ENCODE measurements at regions not wholly inside any gene's neighbourhood (a gene's known extent, or its start where the extent isn't known, plus 50 kb on each side); places are given as distances from the start of the nearest gene placed in this dataset.

DNA sequence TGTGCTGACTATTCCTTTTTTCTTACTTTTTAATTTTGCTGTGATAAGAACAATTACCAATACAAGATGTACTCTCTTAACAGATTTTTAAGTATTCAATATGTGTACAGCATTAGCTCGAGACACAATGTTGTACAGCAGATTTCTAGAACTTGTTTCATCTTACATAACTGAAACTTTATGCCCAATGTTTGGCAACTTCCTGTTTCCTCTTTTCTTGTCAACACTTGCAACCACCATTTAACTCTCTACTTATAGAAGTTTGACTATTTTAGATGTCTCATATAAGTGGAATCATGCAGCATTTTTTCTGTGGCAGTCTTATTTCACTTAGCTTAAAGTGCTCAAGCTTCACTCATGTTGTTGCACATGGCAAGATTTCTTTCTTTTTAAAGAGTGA lies 1426.8 kb downstream of the SLITRK5 start:
- Mint-ChIP-seq H3K27ac (no peak overlapping the region), H3K4me1 (ENCODE audit: low read depth) (peaks cover 2% of the 10 kb centered on the region), H3K9me3 (peaks cover 8% of the 10 kb centered on the region), H3K27me3 (ENCODE audit: low read depth) (no peaks in the 10 kb centered on the region), H3K36me3 (ENCODE audit: low read depth) (no peaks in the 10 kb centered on the region), H3K4me3 (no peak overlapping the region)
- DNase-seq, result no peak
- intact Hi-C loops (cut with micrococcal nuclease), result no loop called here
- CTCF ChIA-PET, result no interaction called here

DNA sequence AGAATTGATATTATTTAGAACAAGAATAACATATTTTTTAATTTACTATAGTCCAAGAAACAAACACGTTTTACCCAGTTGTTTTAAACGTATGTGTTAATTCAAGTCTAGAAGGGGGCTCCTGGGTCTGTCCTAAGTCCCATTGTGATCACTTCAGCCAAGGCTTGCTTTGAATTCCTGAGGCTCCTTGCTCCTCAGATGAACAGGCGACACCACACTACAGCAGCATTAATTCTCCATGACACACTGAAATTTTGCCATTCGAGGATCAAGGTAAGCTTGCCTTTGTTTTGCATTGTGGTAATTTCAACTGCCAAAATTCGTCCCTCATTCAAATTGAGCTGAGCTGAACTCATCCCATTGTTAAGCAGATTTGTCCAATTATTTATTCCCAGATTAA lies 1442.6 kb downstream of the SLITRK5 start:
- Mint-ChIP-seq H3K9me3 (peaks cover 2% of the 10 kb centered on the region), H3K27me3 (ENCODE audit: low read depth) (no peaks in the 10 kb centered on the region)
- CTCF ChIA-PET, result no interaction called here

DNA sequence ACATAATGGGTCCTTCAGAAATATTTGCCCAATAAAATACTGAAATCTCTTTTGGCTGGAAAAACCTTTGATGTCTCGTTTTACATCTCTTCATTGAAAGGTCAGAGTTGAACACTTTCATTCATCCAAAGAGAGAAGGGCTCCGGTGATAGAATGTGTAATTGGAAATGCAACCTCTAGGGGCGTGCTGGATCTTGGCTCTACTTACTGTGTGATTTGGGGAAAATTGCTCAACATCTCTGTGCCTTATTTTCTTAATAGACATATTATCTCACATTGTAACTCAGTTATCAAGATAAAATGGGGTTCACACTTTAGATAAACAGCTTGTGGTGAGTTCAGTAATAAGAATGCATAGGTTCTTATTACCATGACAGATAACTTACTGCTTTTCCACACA lies 1444.1 kb downstream of the SLITRK5 start:
- CTCF ChIA-PET, result no interaction called here
- intact Hi-C loops (cut with micrococcal nuclease), result no loop called here
- DNase-seq, result no peak
- no peak overlapping the region for H3K27ac Mint-ChIP-seq
- H3K27me3 Mint-ChIP-seq (ENCODE audit: low read depth), result no peaks in the 10 kb centered on the region
- H3K36me3 Mint-ChIP-seq (ENCODE audit: low read depth), result no peaks in the 10 kb centered on the region
- H3K4me3 Mint-ChIP-seq, result no peak overlapping the region
- H3K4me1 Mint-ChIP-seq (ENCODE audit: low read depth), result no peaks in the 10 kb centered on the region
- H3K9me3 Mint-ChIP-seq, result peaks cover 6% of the 10 kb centered on the region

More for the DNA sequence above, 1442.6 kb downstream of the SLITRK5 start:
- Mint-ChIP-seq H3K4me3 (no peak overlapping the region), H3K36me3 (ENCODE audit: low read depth) (no peaks in the 10 kb centered on the region), H3K27ac (no peak overlapping the region), H3K4me1 (ENCODE audit: low read depth) (no peaks in the 10 kb centered on the region)
- no peak for DNase-seq
- intact Hi-C loops (cut with micrococcal nuclease), result no loop called here

DNA sequence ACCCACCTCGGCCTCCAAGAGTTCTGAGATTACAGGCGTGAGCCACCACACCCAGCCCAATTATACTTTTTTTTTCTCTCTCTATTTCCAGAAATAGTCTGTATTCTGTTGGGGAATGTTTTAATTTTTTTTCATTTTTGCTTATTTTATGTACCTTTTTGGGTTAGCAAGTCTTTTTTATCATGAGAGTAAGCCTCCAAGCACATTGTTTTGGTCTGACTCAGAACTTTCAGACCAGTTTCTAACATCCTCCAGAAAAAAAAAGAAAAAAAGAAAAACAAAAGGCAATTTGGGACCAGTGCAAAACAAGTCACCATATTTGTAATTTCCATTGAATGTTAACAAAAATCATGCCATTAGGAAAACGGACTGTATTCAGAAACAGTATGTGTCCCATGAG lies 1465.5 kb downstream of the SLITRK5 start:
- Mint-ChIP-seq H3K27me3 (ENCODE audit: low read depth) (no peaks in the 10 kb centered on the region), H3K4me3 (no peak overlapping the region), H3K4me1 (ENCODE audit: low read depth) (no peaks in the 10 kb centered on the region), H3K9me3 (no peaks in the 10 kb centered on the region), H3K36me3 (ENCODE audit: low read depth) (no peaks in the 10 kb centered on the region), H3K27ac (no peak overlapping the region)
- CTCF ChIA-PET, result no interaction called here
- intact Hi-C loops (cut with micrococcal nuclease), result no loop called here
- no peak for DNase-seq

DNA sequence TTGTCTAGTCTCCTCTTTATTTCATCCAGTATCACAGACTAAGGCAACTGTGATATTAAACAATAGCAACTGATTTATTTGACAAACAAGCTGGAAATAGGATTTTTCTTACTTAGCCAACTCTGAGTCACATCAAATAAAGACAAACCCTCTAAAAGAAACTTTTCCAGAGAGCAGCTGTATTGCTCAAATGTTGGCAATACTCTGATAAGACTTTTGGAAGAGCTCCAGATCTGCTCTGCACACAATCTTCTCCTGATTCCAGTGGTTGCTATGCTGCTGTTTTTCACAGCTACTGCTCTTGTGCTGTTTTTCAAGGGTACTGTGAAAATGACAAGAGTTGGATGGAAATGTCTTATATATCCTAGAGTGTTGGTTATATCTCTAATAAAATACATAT lies 1479.2 kb downstream of the SLITRK5 start:
- DNase-seq, result no peak
- no peaks in the 10 kb centered on the region for H3K36me3 Mint-ChIP-seq (ENCODE audit: low read depth)
- CTCF ChIA-PET, result no interaction called here
- H3K27ac Mint-ChIP-seq, result no peak overlapping the region
- H3K4me3 Mint-ChIP-seq, result no peak overlapping the region
- H3K4me1 Mint-ChIP-seq (ENCODE audit: low read depth), result no peaks in the 10 kb centered on the region
- H3K9me3 Mint-ChIP-seq, result peaks cover 5% of the 10 kb centered on the region
- no peaks in the 10 kb centered on the region for H3K27me3 Mint-ChIP-seq (ENCODE audit: low read depth)
- intact Hi-C loops (cut with micrococcal nuclease), result no loop called here

DNA sequence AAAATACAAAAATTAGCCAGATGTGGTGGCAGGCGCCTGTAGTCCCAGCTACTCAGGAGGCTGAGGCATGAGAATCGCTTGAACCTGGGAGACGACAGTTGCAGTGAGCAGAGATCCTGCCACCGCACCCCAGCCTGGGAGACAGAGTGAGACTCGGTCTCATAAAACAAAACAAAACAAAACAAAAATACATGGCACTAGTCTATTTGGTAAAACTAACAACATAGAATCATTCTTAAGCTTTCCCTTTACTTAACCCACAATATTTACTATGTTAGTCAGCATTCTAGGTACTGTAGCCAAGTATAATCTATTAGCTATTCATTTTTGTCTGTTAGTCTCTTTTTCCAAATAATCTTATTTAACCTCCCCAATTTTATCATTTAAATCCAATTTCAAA lies 1482.8 kb downstream of the SLITRK5 start:
- intact Hi-C loops (cut with micrococcal nuclease), result no loop called here
- CTCF ChIA-PET, result no interaction called here
- no peak for DNase-seq
- H3K4me1 Mint-ChIP-seq (ENCODE audit: low read depth), result no peaks in the 10 kb centered on the region
- no peak overlapping the region for H3K27ac Mint-ChIP-seq
- no peak overlapping the region for H3K4me3 Mint-ChIP-seq
- H3K36me3 Mint-ChIP-seq (ENCODE audit: low read depth), result no peaks in the 10 kb centered on the region
- H3K9me3 Mint-ChIP-seq, result peaks cover 5% of the 10 kb centered on the region
- H3K27me3 Mint-ChIP-seq (ENCODE audit: low read depth), result no peaks in the 10 kb centered on the region

DNA sequence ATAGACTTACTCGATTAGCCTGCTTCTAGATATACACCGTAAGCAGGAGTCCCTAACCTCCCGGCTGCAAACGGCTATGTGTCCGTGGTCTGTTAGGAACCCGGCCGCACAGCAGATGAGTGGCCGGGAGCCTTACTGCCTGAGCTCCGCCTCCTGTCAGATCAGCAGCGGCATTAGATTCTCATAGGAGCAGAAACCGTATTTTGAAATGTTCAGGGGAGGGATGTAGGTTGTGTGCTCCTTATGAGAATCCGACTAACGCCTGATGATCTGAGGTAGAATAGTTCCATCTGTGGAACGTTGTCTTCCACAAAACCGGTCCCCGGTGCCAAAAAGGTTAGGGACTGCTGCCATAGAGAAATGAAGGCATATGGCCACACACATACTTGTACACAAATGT lies 1491.9 kb downstream of the SLITRK5 start:
- CTCF ChIA-PET, result no interaction called here
- Mint-ChIP-seq H3K36me3 (ENCODE audit: low read depth) (peaks cover 1% of the 10 kb centered on the region), H3K4me1 (ENCODE audit: low read depth) (no peaks in the 10 kb centered on the region)

DNA sequence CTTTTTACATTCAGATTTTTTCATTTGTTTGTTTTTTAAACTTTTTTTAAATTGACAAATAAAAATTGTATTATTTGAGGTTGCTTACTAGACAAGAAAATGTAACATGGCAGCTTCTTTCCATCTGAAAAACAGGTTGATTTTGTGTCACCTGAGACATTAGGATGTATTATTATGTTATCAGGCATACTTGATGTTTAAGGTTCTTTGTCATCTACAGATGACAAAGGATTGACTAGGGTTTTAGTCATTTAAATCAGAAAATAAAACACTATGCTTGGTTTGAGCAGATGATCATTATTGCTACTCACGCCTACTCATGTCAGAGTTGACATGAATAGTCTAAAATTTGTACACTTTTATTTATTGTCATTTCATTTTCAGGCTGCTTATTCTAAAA lies 1494.5 kb downstream of the SLITRK5 start:
- H3K9me3 Mint-ChIP-seq, result peaks cover 6% of the 10 kb centered on the region
- CTCF ChIA-PET, result no interaction called here
- no peaks in the 10 kb centered on the region for H3K27me3 Mint-ChIP-seq (ENCODE audit: low read depth)

More for the DNA sequence above, 1491.9 kb downstream of the SLITRK5 start:
- Mint-ChIP-seq H3K27me3 (ENCODE audit: low read depth) (no peaks in the 10 kb centered on the region), H3K4me3 (no peak overlapping the region), H3K27ac (no peak overlapping the region), H3K9me3 (peaks cover 11% of the 10 kb centered on the region)
- no peak for DNase-seq
- intact Hi-C loops (cut with micrococcal nuclease), result no loop called here

DNA sequence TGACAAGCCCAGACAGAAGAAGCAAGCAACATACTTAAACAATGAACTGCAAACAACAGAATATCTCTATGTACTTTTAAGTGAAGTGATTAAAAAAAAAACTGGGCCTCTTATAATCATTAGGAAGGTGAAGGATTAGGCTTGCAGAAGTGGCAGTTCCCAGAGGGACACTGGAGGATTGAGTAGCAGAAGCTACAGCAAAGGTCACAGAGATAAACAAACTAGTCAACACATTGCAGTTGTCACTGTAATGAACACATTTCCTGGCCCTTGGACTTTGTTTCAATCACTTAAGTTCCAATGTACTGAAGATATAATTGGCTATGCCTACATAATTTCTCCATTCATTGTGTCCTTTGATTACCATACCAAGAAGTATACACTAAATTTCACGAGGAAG lies 1498.8 kb downstream of the SLITRK5 start:
- H3K36me3 Mint-ChIP-seq (ENCODE audit: low read depth), result no peaks in the 10 kb centered on the region
- intact Hi-C loops (cut with micrococcal nuclease), result no loop called here
- H3K27ac Mint-ChIP-seq, result no peak overlapping the region
- no peaks in the 10 kb centered on the region for H3K4me1 Mint-ChIP-seq (ENCODE audit: low read depth)
- CTCF ChIA-PET, result interaction anchor here (0.6 kb wide), 1 partner anchor 32 kb away, joined by 3 read pairs; no protein-coding TSS in a partner anchor
- H3K9me3 Mint-ChIP-seq, result peaks cover 1% of the 10 kb centered on the region
- H3K27me3 Mint-ChIP-seq (ENCODE audit: low read depth), result no peaks in the 10 kb centered on the region
- H3K4me3 Mint-ChIP-seq, result no peak overlapping the region
- no peak for DNase-seq

More for the DNA sequence above, 1494.5 kb downstream of the SLITRK5 start:
- Mint-ChIP-seq H3K4me3 (no peak overlapping the region), H3K4me1 (ENCODE audit: low read depth) (no peaks in the 10 kb centered on the region), H3K36me3 (ENCODE audit: low read depth) (peaks cover 1% of the 10 kb centered on the region), H3K27ac (no peak overlapping the region)
- intact Hi-C loops (cut with micrococcal nuclease), result no loop called here
- DNase-seq, result no peak

DNA sequence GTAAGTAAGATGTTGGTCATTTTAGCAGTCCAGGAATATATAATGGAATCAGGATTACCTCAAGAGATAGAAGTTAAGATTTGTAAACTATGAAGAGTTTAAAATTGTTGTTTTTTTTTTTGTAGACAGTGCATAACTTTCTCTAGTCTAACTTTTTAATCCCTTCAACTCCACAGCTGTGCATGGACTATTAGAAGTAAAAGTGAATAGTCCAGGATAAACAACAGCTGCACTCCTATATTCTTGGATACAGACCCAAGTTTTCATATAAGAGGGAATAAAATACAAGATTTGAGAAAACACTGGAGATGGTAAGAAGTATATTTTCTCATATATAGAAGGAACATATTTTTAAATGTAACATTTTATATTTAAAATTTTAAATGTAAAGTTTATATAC lies 1509.9 kb downstream of the SLITRK5 start:
- Mint-ChIP-seq H3K27ac (no peak overlapping the region), H3K36me3 (ENCODE audit: low read depth) (no peaks in the 10 kb centered on the region), H3K4me1 (ENCODE audit: low read depth) (no peaks in the 10 kb centered on the region), H3K4me3 (no peak overlapping the region), H3K27me3 (ENCODE audit: low read depth) (no peaks in the 10 kb centered on the region), H3K9me3 (peaks cover 12% of the 10 kb centered on the region)
- no peak for DNase-seq
- intact Hi-C loops (cut with micrococcal nuclease), result no loop called here
- CTCF ChIA-PET, result no interaction called here

DNA sequence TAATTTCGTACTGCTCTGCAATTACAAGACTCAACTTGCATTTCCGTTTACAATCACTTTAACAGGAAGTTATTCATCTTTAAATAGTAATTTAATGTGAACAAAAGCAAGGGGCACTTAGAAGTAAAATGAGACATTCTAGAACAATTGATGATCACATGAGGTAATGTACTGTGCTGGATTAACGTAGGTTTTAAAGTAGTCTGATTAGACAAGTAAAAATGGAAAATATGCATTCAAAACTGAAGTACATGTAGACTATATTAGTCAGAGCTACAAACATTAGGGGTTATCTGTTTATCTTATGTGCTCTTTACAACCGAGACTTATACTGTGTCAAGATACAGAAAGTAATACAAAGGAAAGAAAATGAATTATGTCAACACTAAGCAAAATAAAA lies 1528.0 kb downstream of the SLITRK5 start:
- CTCF ChIA-PET, result no interaction called here
- H3K27ac Mint-ChIP-seq, result no peak overlapping the region
- intact Hi-C loops (cut with micrococcal nuclease), result no loop called here

DNA sequence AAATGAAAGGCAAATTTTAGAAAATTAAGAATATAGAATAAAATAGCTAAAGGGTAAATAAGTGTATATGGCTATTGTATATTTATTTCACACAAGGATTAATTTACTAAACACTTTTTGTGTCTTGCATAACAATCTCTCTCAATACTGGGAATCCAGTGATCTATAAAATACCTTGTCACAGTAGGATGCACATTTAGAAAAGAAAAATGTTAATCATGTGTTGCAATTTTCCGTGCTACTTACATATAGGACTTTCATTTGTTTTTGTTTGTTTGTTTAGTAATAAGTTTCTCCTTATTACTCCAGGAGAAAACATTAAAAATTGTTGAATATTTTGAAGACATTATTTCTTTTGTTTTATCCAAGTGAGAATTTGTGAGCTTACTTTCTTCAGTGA lies 1533.3 kb downstream of the SLITRK5 start:
- no peaks in the 10 kb centered on the region for H3K9me3 Mint-ChIP-seq
- no peak overlapping the region for H3K27ac Mint-ChIP-seq
- intact Hi-C loops (cut with micrococcal nuclease), result no loop called here
- CTCF ChIA-PET, result no interaction called here
- no peaks in the 10 kb centered on the region for H3K4me1 Mint-ChIP-seq (ENCODE audit: low read depth)
- DNase-seq, result no peak
- no peaks in the 10 kb centered on the region for H3K27me3 Mint-ChIP-seq (ENCODE audit: low read depth)
- no peaks in the 10 kb centered on the region for H3K36me3 Mint-ChIP-seq (ENCODE audit: low read depth)
- no peak overlapping the region for H3K4me3 Mint-ChIP-seq

More for the DNA sequence above, 1528.0 kb downstream of the SLITRK5 start:
- H3K9me3 Mint-ChIP-seq, result peaks cover 3% of the 10 kb centered on the region
- no peaks in the 10 kb centered on the region for H3K4me1 Mint-ChIP-seq (ENCODE audit: low read depth)
- no peak overlapping the region for H3K4me3 Mint-ChIP-seq
- no peaks in the 10 kb centered on the region for H3K36me3 Mint-ChIP-seq (ENCODE audit: low read depth)
- DNase-seq, result no peak
- no peaks in the 10 kb centered on the region for H3K27me3 Mint-ChIP-seq (ENCODE audit: low read depth)

DNA sequence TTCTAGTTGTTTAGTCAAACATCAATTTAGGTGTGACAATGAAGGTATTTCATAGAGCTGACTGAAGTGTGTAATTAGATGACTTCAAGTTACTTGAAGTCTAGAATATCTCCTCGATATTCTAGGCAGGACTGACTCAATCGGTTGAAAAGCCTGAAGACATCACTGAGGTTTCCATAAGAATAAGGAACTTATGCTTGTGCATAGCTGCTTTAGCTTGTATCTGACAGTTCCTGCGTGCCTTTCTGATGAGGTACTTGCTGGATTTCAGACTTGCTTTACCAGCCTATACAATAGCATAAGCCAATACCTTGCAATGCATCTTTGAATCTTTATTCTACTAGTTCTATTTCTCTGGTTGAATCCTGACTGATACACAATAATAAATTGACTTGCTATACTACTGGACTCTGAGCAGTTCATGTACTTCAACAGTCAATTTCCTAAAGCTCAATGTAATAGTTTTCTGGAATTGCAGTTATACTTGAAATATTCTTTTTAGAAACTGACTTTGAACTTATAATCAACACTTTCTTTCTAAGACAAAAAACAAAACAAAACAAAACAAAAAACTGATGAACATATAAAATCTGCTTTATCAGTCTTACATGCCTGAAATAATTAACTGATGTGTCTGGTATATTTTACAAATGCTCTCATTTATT lies 1534.8 kb downstream of the SLITRK5 start:
- no peak for DNase-seq
- CTCF ChIA-PET, result no interaction called here
- no peaks in the 10 kb centered on the region for H3K4me1 Mint-ChIP-seq (ENCODE audit: low read depth)

More for the DNA sequence above, 1534.8 kb downstream of the SLITRK5 start:
- Mint-ChIP-seq H3K36me3 (ENCODE audit: low read depth) (no peaks in the 10 kb centered on the region), H3K4me3 (no peak overlapping the region), H3K27ac (no peak overlapping the region), H3K27me3 (ENCODE audit: low read depth) (no peaks in the 10 kb centered on the region), H3K9me3 (no peaks in the 10 kb centered on the region)
- intact Hi-C loops (cut with micrococcal nuclease), result no loop called here

All from activated naive CD4-positive, alpha-beta T cell treated with anti-CD3 and anti-CD28 coated beads for 36 hours (primary cell).